BLaER1 (cell line): ENCODE measurements at regions not wholly inside any gene's neighbourhood (a gene's known extent, or its start where the extent isn't known, plus 50 kb on each side); places are given as distances from the start of the nearest gene placed in this dataset.

Source experiments
- H3K27ac ChIP-seq: shearing (Covaris generic); formaldehyde crosslinking; 2 replicates; pipeline ENCODE4 v1.8.1; 2022
- H3K27me3 ChIP-seq: shearing (Covaris generic); formaldehyde crosslinking; 2 replicates; pipeline ENCODE4 v1.8.1; 2022
- H3K36me3 ChIP-seq: shearing (Covaris generic); formaldehyde crosslinking; 2 replicates; pipeline ENCODE4 v1.8.1; 2022
- H3K4me1 ChIP-seq: shearing (Covaris generic); formaldehyde crosslinking; 2 replicates; pipeline ENCODE4 v1.8.1; 2022
- H3K4me2 ChIP-seq: shearing (Covaris generic); formaldehyde crosslinking; 2 replicates; pipeline ENCODE4 v1.8.1; 2022
- H3K4me3 ChIP-seq: shearing (Covaris generic); formaldehyde crosslinking; 2 replicates; pipeline ENCODE4 v1.8.1; 2022
- H3K9ac ChIP-seq: shearing (Covaris generic); formaldehyde crosslinking; 2 replicates; pipeline ENCODE4 v1.8.1; 2022
- H3K9me3 ChIP-seq: shearing (Covaris generic); formaldehyde crosslinking; 2 replicates; pipeline ENCODE4 v1.8.1; 2022
- H4K20me1 ChIP-seq: shearing (Covaris generic); formaldehyde crosslinking; 2 replicates; pipeline ENCODE4 v1.8.1; 2022
- Cebpa-rat ChIP-seq: shearing (Covaris generic); IDR thresholded peaks from 2 replicates; pipeline ENCODE4 v1.8.1; 2022

- Histone ChIP-seq H3K9me3 (0 out of 2 replicates have a peak, but pooled peaks cover 4% of the 10 kb centered on the region), H3K27ac (no peak overlapping the region), H3K4me2 (no peak overlapping the region), H3K4me1 (no peaks in the 10 kb centered on the region), H3K27me3 (no peaks in the 10 kb centered on the region), H3K9ac (no peak overlapping the region), H3K4me3 (no peak overlapping the region), H4K20me1 (no peaks in the 10 kb centered on the region), H3K36me3 (no peaks in the 10 kb centered on the region)
- no peak for TF ChIP-seq Cebpa-rat
Measured at GRCh38 chr2:19504400-19505198, 146.2 kb upstream of the OSR1 start.

- no peak for TF ChIP-seq Cebpa-rat
- no peaks in the 10 kb centered on the region for H3K4me1 ChIP-seq
- H3K9me3 ChIP-seq = 0 out of 2 replicates have a peak, but pooled peaks cover 4% of the 10 kb centered on the region
- no peak overlapping the region for H3K27ac ChIP-seq
- no peaks in the 10 kb centered on the region for H3K27me3 ChIP-seq
- H3K4me2 ChIP-seq = no peak overlapping the region
- H3K9ac ChIP-seq = no peak overlapping the region
- H3K36me3 ChIP-seq = no peaks in the 10 kb centered on the region
- H3K4me3 ChIP-seq = no peak overlapping the region
- no peaks in the 10 kb centered on the region for H4K20me1 ChIP-seq
Measured at GRCh38 chr2:19503915-19504314, 145.5 kb upstream of the OSR1 start.

GRCh38 chr2:19503406-19503805 is 145.0 kb upstream of the OSR1 start:
- Histone ChIP-seq H4K20me1 (no peaks in the 10 kb centered on the region), H3K4me1 (no peaks in the 10 kb centered on the region), H3K27ac (no peak overlapping the region), H3K27me3 (no peaks in the 10 kb centered on the region), H3K4me2 (no peak overlapping the region), H3K9me3 (0 out of 2 replicates have a peak, but pooled peaks cover 4% of the 10 kb centered on the region), H3K9ac (no peak overlapping the region), H3K36me3 (no peaks in the 10 kb centered on the region), H3K4me3 (no peak overlapping the region)
- no peak for TF ChIP-seq Cebpa-rat

- Histone ChIP-seq H3K27me3 (no peaks in the 10 kb centered on the region), H3K4me2 (no peak overlapping the region), H3K4me3 (no peak overlapping the region), H3K9ac (no peak overlapping the region), H3K4me1 (no peaks in the 10 kb centered on the region), H3K27ac (no peak overlapping the region), H3K36me3 (no peaks in the 10 kb centered on the region), H4K20me1 (no peaks in the 10 kb centered on the region), H3K9me3 (0 out of 2 replicates have a peak, but pooled peaks cover 4% of the 10 kb centered on the region)
- TF ChIP-seq Cebpa-rat = no peak
Measured at GRCh38 chr2:19500126-19500525, 141.7 kb upstream of the OSR1 start.

- H3K36me3 ChIP-seq = no peaks in the 10 kb centered on the region
- H3K4me1 ChIP-seq = no peaks in the 10 kb centered on the region
- H3K27ac ChIP-seq = no peak overlapping the region
- H3K9me3 ChIP-seq = no peaks in the 10 kb centered on the region
- H4K20me1 ChIP-seq = no peaks in the 10 kb centered on the region
- TF ChIP-seq Cebpa-rat = no peak
- no peak overlapping the region for H3K4me3 ChIP-seq
- H3K27me3 ChIP-seq = no peaks in the 10 kb centered on the region
- no peak overlapping the region for H3K9ac ChIP-seq
- H3K4me2 ChIP-seq = no peak overlapping the region
Measured at GRCh38 chr2:19496646-19497045, 138.2 kb upstream of the OSR1 start.

GRCh38 chr2:19494241-19494640 is 135.8 kb upstream of the OSR1 start:
- Histone ChIP-seq H3K9me3 (no peaks in the 10 kb centered on the region), H3K4me3 (no peak overlapping the region), H4K20me1 (no peaks in the 10 kb centered on the region), H3K27ac (no peak overlapping the region), H3K36me3 (no peaks in the 10 kb centered on the region), H3K27me3 (no peaks in the 10 kb centered on the region), H3K4me1 (no peaks in the 10 kb centered on the region), H3K4me2 (no peak overlapping the region), H3K9ac (no peak overlapping the region)
- TF ChIP-seq Cebpa-rat = no peak

- H3K36me3 ChIP-seq = no peaks in the 10 kb centered on the region
- no peaks in the 10 kb centered on the region for H4K20me1 ChIP-seq
- no peak for TF ChIP-seq Cebpa-rat
- no peaks in the 10 kb centered on the region for H3K9me3 ChIP-seq
- no peaks in the 10 kb centered on the region for H3K4me1 ChIP-seq
- no peak overlapping the region for H3K4me3 ChIP-seq
- no peak overlapping the region for H3K9ac ChIP-seq
- H3K27me3 ChIP-seq = no peaks in the 10 kb centered on the region
- H3K4me2 ChIP-seq = no peak overlapping the region
- no peak overlapping the region for H3K27ac ChIP-seq
Measured at GRCh38 chr2:19491796-19492195, 133.4 kb upstream of the OSR1 start.

GRCh38 chr2:19490846-19491435 is 132.5 kb upstream of the OSR1 start:
- H3K9me3 ChIP-seq = no peaks in the 10 kb centered on the region
- H3K4me3 ChIP-seq = no peak overlapping the region
- H3K9ac ChIP-seq = no peak overlapping the region
- no peak overlapping the region for H3K27ac ChIP-seq
- H3K4me2 ChIP-seq = no peak overlapping the region
- H4K20me1 ChIP-seq = no peaks in the 10 kb centered on the region
- H3K27me3 ChIP-seq = no peaks in the 10 kb centered on the region
- no peaks in the 10 kb centered on the region for H3K4me1 ChIP-seq
- no peak for TF ChIP-seq Cebpa-rat
- H3K36me3 ChIP-seq = no peaks in the 10 kb centered on the region

GRCh38 chr2:19488009-19488691 is 129.7 kb upstream of the OSR1 start:
- Histone ChIP-seq H3K27ac (no peak overlapping the region), H4K20me1 (no peaks in the 10 kb centered on the region), H3K4me1 (no peaks in the 10 kb centered on the region), H3K27me3 (no peaks in the 10 kb centered on the region), H3K9me3 (no peaks in the 10 kb centered on the region), H3K9ac (no peak overlapping the region), H3K4me2 (no peak overlapping the region), H3K4me3 (no peak overlapping the region), H3K36me3 (no peaks in the 10 kb centered on the region)
- TF ChIP-seq Cebpa-rat = no peak

GRCh38 chr2:19484736-19485135 is 126.3 kb upstream of the OSR1 start:
- Histone ChIP-seq H4K20me1 (no peaks in the 10 kb centered on the region), H3K4me3 (no peak overlapping the region), H3K9me3 (no peaks in the 10 kb centered on the region), H3K27me3 (no peaks in the 10 kb centered on the region), H3K27ac (no peak overlapping the region), H3K36me3 (no peaks in the 10 kb centered on the region), H3K4me2 (no peak overlapping the region), H3K4me1 (no peaks in the 10 kb centered on the region), H3K9ac (no peak overlapping the region)
- no peak for TF ChIP-seq Cebpa-rat
